ENCODE measurements at regions not wholly inside any gene's neighbourhood (a gene's known extent, or its start where the extent isn't known, plus 50 kb on each side); places are given as distances from the start of the nearest gene placed in this dataset.

DNA sequence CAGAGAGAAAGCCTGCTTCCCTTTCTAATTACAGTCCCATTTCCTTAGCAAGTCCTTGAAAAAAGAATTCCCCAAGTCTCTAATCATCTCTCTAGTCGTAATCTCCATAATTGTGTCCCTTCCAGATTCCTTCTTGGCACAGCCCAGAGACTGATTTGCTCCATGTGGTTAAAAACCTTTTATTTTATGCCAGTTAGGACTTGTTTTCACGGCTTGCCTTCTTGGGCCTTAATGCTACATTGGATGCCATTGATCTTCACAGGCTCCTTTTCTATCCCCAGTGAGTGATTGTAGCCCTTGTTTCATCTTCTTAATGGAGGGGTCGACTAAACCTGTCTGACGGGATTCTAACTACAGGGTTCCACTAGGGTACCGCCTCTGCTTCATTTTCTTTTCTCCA, 650.6 kb upstream of the ARID1B start:
- dilution Hi-C loops (cut with MboI; ENCODE audit: extremely low pct_ligation_motif_present, low sequenced_read_pairs), result no loop called here
- H3K4me1 ChIP-seq (ENCODE audit: control insufficient read depth, extremely low read depth, insufficient read depth, low read length), result peaks cover 2% of the 10 kb centered on the region
- no peaks in the 10 kb centered on the region for H3K27me3 ChIP-seq (ENCODE audit: control insufficient read depth, extremely low read depth, insufficient read depth, low read length)
- H3K36me3 ChIP-seq (ENCODE audit: control insufficient read depth in 2 of 2, extremely low read depth in 1 of 2, insufficient read depth in 2 of 2, low read length in 2 of 2), result no peaks in the 10 kb centered on the region
- no peak overlapping the region for H3K9ac ChIP-seq (ENCODE audit: control insufficient read depth, extremely low read depth, insufficient read depth, low read length)
- H3K9me3 ChIP-seq (ENCODE audit: control insufficient read depth, low read depth, low read length), result no peaks in the 10 kb centered on the region
- no peak for DNase-seq (ENCODE audit: low read depth, low spot score)
- no peaks in the 10 kb centered on the region for H4K20me1 ChIP-seq (ENCODE audit: control insufficient read depth, extremely low read depth, insufficient read depth, low read length)
- H3K4me3 ChIP-seq (ENCODE audit: control insufficient read depth in 2 of 3, extremely low read depth in 1 of 3, insufficient read depth in 2 of 3, low read depth in 1 of 3, low read length in 3 of 3), result no peak overlapping the region
- no peaks in the 10 kb centered on the region for H3K9me1 ChIP-seq (ENCODE audit: control insufficient read depth, extremely low read depth, insufficient read depth, low read length)
- no peak for TF ChIP-seq EZH2 (IDR thresholded peaks at IDR 0.05; ENCODE audit: low read length)
- no peak for TF ChIP-seq CTCF (optimal IDR thresholded peaks at IDR 0.05 in 1 of 3, IDR thresholded peaks at IDR 0.05 in 1 of 3, conservative IDR thresholded peaks at IDR 0.05 in 1 of 3; ENCODE audit: extremely low read depth in 1 of 3, insufficient read depth in 2 of 3, low read length in 3 of 3)
- H2AFZ ChIP-seq (ENCODE audit: control insufficient read depth, low read length), result peak overlapping the region; percentile 56
- no peak for FAIRE-seq
- no peaks in the 10 kb centered on the region for H3K79me2 ChIP-seq (ENCODE audit: control insufficient read depth, insufficient read depth, low read length)
- H3K4me2 ChIP-seq (ENCODE audit: control insufficient read depth, extremely low read depth, insufficient read depth, low read depth, low read length), result peak overlapping the region; percentile 24
- H3K27ac ChIP-seq (ENCODE audit: control insufficient read depth, insufficient read depth, low read length), result no peak overlapping the region

- no peak overlapping the region for H2AFZ ChIP-seq (ENCODE audit: control insufficient read depth, low read length)
- H3K4me1 ChIP-seq (ENCODE audit: control insufficient read depth, extremely low read depth, insufficient read depth, low read length), result peaks cover 2% of the 10 kb centered on the region
- H3K79me2 ChIP-seq (ENCODE audit: control insufficient read depth, insufficient read depth, low read length), result no peaks in the 10 kb centered on the region
- no peaks in the 10 kb centered on the region for H3K9me3 ChIP-seq (ENCODE audit: control insufficient read depth, low read depth, low read length)
- H3K9ac ChIP-seq (ENCODE audit: control insufficient read depth, extremely low read depth, insufficient read depth, low read length), result no peak overlapping the region
- no peaks in the 10 kb centered on the region for H3K9me1 ChIP-seq (ENCODE audit: control insufficient read depth, extremely low read depth, insufficient read depth, low read length)
- H3K36me3 ChIP-seq (ENCODE audit: control insufficient read depth in 2 of 2, extremely low read depth in 1 of 2, insufficient read depth in 2 of 2, low read length in 2 of 2), result no peaks in the 10 kb centered on the region
- TF ChIP-seq CTCF (optimal IDR thresholded peaks at IDR 0.05 in 1 of 3, IDR thresholded peaks at IDR 0.05 in 1 of 3, conservative IDR thresholded peaks at IDR 0.05 in 1 of 3; ENCODE audit: extremely low read depth in 1 of 3, insufficient read depth in 2 of 3, low read length in 3 of 3) (no peak), EZH2 (IDR thresholded peaks at IDR 0.05; ENCODE audit: low read length) (no peak)
- no peak overlapping the region for H3K4me3 ChIP-seq (ENCODE audit: control insufficient read depth in 2 of 3, extremely low read depth in 1 of 3, insufficient read depth in 2 of 3, low read depth in 1 of 3, low read length in 3 of 3)
- no peaks in the 10 kb centered on the region for H4K20me1 ChIP-seq (ENCODE audit: control insufficient read depth, extremely low read depth, insufficient read depth, low read length)
- H3K27ac ChIP-seq (ENCODE audit: control insufficient read depth, insufficient read depth, low read length), result no peak overlapping the region
- dilution Hi-C loops (cut with MboI; ENCODE audit: extremely low pct_ligation_motif_present, low sequenced_read_pairs), result no loop called here
- no peaks in the 10 kb centered on the region for H3K27me3 ChIP-seq (ENCODE audit: control insufficient read depth, extremely low read depth, insufficient read depth, low read length)
- no peak overlapping the region for H3K4me2 ChIP-seq (ENCODE audit: control insufficient read depth, extremely low read depth, insufficient read depth, low read depth, low read length)
- FAIRE-seq (no peak), DNase-seq (ENCODE audit: low read depth, low spot score) (no peak)
These were observed 651.3 kb upstream of the ARID1B start for GRCh38 chr6:156125844-156126243.

All from keratinocyte (primary cell).